ENCODE measurements at regions not wholly inside any gene's neighbourhood (a gene's known extent, or its start where the extent isn't known, plus 50 kb on each side); places are given as distances from the start of the nearest gene placed in this dataset.

DNA sequence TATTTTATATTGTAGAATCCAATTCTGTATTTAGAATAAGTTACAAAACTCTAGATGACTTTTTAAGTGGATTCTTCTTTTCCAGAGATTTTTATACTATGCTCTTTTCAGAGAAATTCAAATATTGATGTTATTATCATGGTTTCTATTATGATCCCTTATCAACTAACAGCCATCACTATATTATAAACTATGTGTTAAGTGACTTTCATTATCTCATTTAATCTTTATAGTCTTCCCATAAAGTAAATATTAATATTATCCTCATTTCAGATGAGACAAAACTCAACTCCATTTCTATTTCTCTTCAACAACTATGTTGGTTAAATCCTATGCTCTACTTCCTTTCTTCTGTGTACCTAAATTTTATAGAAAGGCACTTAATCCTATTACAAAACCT, 132.6 kb downstream of the ANKRD50 start:
- no peak for TF ChIP-seq ZNF274 (IDR thresholded peaks at IDR 0.05; ENCODE audit: low read depth, low read length)
- TF ChIP-seq SUZ12 (IDR thresholded peaks at IDR 0.05; ENCODE audit: extremely low read depth, insufficient read depth, insufficient read length): no peak
- TF ChIP-seq YY1 (IDR thresholded peaks at IDR 0.05; ENCODE audit: insufficient read depth, insufficient read length): no peak

Measured in NT2/D1 (cell line).